ENCODE measurements at regions not wholly inside any gene's neighbourhood (a gene's known extent, or its start where the extent isn't known, plus 50 kb on each side); places are given as distances from the start of the nearest gene placed in this dataset.

- H3K4me1 ChIP-seq: no peaks in the 10 kb centered on the region
- DNase-seq: no peak
Observed at GRCh38 chr7:68458010-68458908, 1140.0 kb upstream of the AUTS2 start.

GRCh38 chr7:68461430-68461829, 1136.8 kb upstream of the AUTS2 start:
- no peak for DNase-seq
- H3K9me3 ChIP-seq: peaks cover 0 to 28% of the 10 kb centered on the region in 2 donors
- H3K36me3 ChIP-seq: no peaks in the 10 kb centered on the region
- intact Hi-C loops (cut with DNase I): no loop called here
- no peak overlapping the region for H3K4me3 ChIP-seq
- H3K4me1 ChIP-seq: no peaks in the 10 kb centered on the region
- no peak overlapping the region for H3K27ac ChIP-seq
- no peak for TF ChIP-seq CTCF (IDR thresholded peaks at IDR 0.05)
- no peak for ATAC-seq
- H3K27me3 ChIP-seq: no peaks in the 10 kb centered on the region

More at GRCh38 chr7:68458010-68458908, 1140.0 kb upstream of the AUTS2 start:
- ATAC-seq: no peak
- TF ChIP-seq CTCF (IDR thresholded peaks at IDR 0.05): no peak
- H3K27ac ChIP-seq: no peak overlapping the region
- H3K27me3 ChIP-seq: no peaks in the 10 kb centered on the region
- intact Hi-C loops (cut with DNase I): no loop called here
- H3K4me3 ChIP-seq: no peak overlapping the region
- no peaks in the 10 kb centered on the region for H3K36me3 ChIP-seq
- peaks cover 0 to 31% of the 10 kb centered on the region in 2 donors for H3K9me3 ChIP-seq

- no peak overlapping the region for H3K27ac ChIP-seq
- H3K36me3 ChIP-seq: no peaks in the 10 kb centered on the region
- DNase-seq: no peak
- no peak overlapping the region for H3K4me3 ChIP-seq
- no peak for ATAC-seq
- H3K9me3 ChIP-seq: peaks cover 0 to 12% of the 10 kb centered on the region in 2 donors
- no peaks in the 10 kb centered on the region for H3K4me1 ChIP-seq
- intact Hi-C loops (cut with DNase I): no loop called here
- H3K27me3 ChIP-seq: no peaks in the 10 kb centered on the region
- no peak for TF ChIP-seq CTCF (IDR thresholded peaks at IDR 0.05)
Observed at GRCh38 chr7:68470836-68471435, 1127.3 kb upstream of the AUTS2 start.

GRCh38 chr7:68472688-68473087, 1125.6 kb upstream of the AUTS2 start:
- no peak for ATAC-seq
- H3K27ac ChIP-seq: no peak overlapping the region
- H3K36me3 ChIP-seq: no peaks in the 10 kb centered on the region
- no peak overlapping the region for H3K4me3 ChIP-seq
- no peaks in the 10 kb centered on the region for H3K4me1 ChIP-seq
- peaks cover 0 to 12% of the 10 kb centered on the region in 2 donors for H3K9me3 ChIP-seq
- no peak for DNase-seq
- no peak for TF ChIP-seq CTCF (IDR thresholded peaks at IDR 0.05)
- intact Hi-C loops (cut with DNase I): no loop called here
- H3K27me3 ChIP-seq: no peaks in the 10 kb centered on the region

GRCh38 chr7:68474661-68475216, 1123.5 kb upstream of the AUTS2 start:
- no peak for TF ChIP-seq CTCF (IDR thresholded peaks at IDR 0.05)

More at GRCh38 chr7:68474661-68475216, 1123.5 kb upstream of the AUTS2 start:
- no peak for ATAC-seq
- DNase-seq: no peak
- intact Hi-C loops (cut with DNase I): no loop called here
- Histone ChIP-seq H3K36me3 (no peaks in the 10 kb centered on the region), H3K27me3 (no peaks in the 10 kb centered on the region), H3K4me3 (no peak overlapping the region), H3K27ac (no peak overlapping the region), H3K4me1 (no peaks in the 10 kb centered on the region), H3K9me3 (peaks cover 0 to 8% of the 10 kb centered on the region in 2 donors)
